ENCODE measurements at regions not wholly inside any gene's neighbourhood (a gene's known extent, or its start where the extent isn't known, plus 50 kb on each side); places are given as distances from the start of the nearest gene placed in this dataset.

DNA sequence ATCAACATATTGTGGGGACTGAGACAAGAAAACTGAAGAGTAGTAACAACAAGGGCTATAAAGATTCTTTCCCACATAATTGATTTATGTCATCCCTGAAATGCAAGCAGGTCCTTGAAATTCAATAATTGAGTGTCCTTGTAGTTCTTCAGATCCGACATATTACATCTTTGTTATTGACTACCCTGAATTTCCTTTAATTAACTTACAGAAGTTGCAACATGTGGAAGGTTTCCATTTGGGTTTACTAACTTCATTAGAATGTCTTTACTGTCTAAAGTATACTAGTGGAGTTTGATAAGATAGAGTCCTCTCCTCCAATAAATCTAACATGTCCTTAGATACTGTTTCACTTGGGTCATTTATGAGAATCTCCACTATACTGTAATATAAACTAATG, 951.8 kb downstream of the SLC6A15 start:
- ATAC-seq (ENCODE audit: low FRiP score) (no peak), DNase-seq (ENCODE audit: low spot score) (no peak)
- TF ChIP-seq, protein P1, sequence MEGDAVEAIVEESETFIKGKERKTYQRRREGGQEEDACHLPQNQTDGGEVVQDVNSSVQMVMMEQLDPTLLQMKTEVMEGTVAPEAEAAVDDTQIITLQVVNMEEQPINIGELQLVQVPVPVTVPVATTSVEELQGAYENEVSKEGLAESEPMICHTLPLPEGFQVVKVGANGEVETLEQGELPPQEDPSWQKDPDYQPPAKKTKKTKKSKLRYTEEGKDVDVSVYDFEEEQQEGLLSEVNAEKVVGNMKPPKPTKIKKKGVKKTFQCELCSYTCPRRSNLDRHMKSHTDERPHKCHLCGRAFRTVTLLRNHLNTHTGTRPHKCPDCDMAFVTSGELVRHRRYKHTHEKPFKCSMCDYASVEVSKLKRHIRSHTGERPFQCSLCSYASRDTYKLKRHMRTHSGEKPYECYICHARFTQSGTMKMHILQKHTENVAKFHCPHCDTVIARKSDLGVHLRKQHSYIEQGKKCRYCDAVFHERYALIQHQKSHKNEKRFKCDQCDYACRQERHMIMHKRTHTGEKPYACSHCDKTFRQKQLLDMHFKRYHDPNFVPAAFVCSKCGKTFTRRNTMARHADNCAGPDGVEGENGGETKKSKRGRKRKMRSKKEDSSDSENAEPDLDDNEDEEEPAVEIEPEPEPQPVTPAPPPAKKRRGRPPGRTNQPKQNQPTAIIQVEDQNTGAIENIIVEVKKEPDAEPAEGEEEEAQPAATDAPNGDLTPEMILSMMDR (IDR thresholded peaks at IDR 0.05): no peak

DNA sequence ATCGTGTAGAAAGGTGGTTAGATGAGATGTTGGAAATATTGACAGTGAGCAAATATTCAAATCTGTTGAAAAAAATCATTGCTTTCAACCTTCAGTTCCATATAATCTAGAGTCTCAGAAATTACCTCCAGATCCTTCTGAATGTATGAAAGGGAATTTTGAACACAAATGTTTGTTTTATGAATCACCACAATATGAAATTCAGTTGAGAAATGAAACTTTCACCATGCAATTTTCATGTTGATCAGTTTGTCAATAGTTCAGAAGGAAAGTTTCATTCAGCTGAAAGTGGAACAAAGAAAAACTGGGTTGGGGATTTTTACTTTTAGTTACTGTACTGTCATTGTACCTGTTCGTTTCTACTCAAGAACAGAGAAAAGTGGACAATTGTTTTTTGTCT, 953.6 kb downstream of the SLC6A15 start:
- TF ChIP-seq, protein P1 (IDR thresholded peaks at IDR 0.05): no peak
- no peak for ATAC-seq (ENCODE audit: low FRiP score)
- no peak for DNase-seq (ENCODE audit: low spot score)

DNA sequence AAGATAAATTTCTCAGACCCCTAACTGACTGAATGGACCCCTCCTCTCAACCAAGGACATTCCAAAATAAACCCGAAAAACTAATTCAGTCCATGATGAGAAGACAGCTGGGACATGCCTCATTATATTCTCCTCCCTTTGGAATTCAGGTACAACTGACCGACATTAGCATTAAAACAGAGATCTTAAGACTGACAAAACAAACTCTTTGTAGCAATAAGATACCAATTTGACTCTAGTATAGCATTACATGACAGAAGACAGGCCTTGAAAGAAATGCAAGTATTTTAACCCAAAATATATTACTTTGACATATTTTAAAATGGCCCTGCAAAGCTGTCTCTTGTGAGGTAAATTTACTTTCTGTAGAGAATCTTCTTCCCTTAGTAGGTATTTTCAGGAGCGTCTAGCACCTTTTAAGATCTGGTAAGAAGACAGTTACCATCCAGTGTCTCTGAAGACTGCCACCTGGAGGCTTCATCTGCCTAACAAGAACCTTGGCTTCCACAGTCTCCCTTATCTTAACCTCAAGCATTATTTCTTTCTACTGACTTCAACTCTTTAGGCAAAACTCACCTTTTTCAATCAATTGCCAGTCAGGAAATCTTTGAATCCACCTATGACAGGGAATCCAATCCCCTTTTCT, 957.5 kb downstream of the SLC6A15 start:
- TF ChIP-seq, protein P1 (IDR thresholded peaks at IDR 0.05): no peak
- no peak for ATAC-seq (ENCODE audit: low FRiP score)
- no peak for DNase-seq (ENCODE audit: low spot score)

DNA sequence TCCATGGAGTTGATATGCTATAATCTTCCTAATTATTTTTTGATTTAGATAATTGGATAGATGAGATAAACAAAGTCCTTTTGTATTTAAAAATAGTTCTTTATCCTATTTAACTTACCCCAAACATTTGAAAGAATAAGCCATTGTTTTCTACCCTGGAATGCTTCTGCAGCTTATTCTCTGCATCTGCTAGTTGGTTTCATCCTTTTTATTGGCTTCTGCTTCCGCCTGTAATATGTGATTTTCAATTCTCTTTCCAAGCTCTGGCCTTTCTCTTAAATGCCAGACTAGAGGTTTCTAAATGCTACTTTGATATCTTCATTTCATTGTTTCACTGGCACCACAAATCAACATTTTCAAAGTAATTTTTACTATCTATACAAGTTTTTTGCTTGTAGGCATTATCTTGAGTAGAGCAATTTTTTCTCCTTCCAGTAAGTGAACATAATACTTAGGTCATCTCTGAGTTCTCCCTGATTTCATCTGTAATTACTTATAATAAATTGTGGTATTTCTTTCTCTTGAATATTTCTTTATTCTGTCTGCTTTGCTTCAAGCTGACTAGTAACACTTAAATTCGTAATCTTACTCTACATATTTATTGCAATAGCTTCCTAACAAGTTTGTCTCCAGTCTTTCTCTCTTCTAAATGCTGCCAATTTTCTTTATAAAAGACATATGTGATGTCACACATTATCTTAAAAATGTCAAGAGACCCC, 958.4 kb downstream of the SLC6A15 start:
- DNase-seq (ENCODE audit: low spot score) (no peak), ATAC-seq (ENCODE audit: low FRiP score) (no peak)
- TF ChIP-seq, protein P1 (IDR thresholded peaks at IDR 0.05): no peak

DNA sequence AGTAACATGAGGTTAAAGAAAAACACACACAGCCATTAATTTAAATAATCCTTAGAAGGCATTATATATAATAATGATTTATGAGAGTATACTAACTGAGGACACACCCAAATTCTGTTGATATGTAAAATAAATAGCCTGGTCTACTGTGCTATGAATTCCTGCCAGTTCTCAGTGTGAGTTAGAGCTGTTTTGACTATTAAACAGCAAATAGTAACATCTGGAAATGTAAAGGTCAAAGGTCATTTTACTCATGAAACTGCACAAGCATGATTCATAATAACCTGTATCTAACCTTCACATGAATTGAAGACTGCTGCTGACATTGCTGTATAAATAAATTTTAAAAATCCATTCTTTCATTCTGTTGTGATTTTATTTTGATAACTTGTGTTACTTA, 966.7 kb downstream of the SLC6A15 start:
- DNase-seq (ENCODE audit: low spot score): no peak
- ATAC-seq (ENCODE audit: low FRiP score): no peak
- TF ChIP-seq, protein P1 (IDR thresholded peaks at IDR 0.05): no peak

DNA sequence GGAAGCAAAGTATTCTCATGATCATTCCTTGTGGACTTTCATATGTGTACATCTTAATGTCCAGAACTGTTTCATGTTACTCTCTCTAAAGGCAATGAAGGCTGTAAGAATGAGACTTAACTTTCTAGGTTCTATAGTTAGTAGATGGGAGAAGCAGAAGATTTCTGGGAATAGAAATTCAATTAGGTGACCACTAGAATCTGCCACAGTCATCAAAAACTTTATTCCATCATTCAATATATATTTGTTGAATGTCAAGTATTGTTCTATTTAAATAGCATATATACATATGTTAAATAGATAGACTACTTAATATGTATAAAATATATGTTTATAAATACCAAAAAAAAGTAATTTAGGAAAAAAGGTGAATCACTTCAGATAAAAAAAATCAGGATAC, 972.9 kb downstream of the SLC6A15 start:
- DNase-seq (ENCODE audit: low spot score): no peak
- ATAC-seq (ENCODE audit: low FRiP score): no peak
- TF ChIP-seq, protein P1 (IDR thresholded peaks at IDR 0.05): no peak

DNA sequence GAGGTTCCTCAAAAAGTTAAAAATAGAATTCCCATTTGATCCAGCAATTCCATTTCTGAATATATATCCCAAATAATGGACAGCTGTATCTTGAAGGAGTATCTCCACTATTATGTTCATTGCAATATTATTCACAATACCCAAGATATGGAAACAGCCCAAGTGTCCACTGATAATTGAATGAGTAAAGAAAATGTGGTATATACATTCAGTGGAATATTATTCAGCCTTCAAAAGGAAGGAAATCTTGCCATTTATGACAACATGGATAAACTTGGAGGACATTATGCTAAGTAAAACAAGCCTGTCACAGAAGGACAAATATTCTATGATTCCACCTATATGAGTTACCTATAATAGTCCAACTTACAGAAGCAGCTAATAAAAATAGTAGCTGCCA, 979.0 kb downstream of the SLC6A15 start:
- ATAC-seq (ENCODE audit: low FRiP score) (no peak), DNase-seq (ENCODE audit: low spot score) (no peak)
- TF ChIP-seq, protein P1 (IDR thresholded peaks at IDR 0.05): no peak
